Ectodermal cell (in vitro differentiated cells): ENCODE measurements at regions not wholly inside any gene's neighbourhood (a gene's known extent, or its start where the extent isn't known, plus 50 kb on each side); places are given as distances from the start of the nearest gene placed in this dataset.
"Not testable (repeated sequence)": the region's sequence is repeated elsewhere in the genome, so short reads cannot be mapped to it uniquely, and the experiment has no call there.

Experiments
- H3K27ac ChIP-seq: 2 replicates; pipeline ENCODE4 v1.7.0; 2013; ENCODE audit warnings: mild to moderate bottlenecking, low read depth, low read length; ENCODE audit not compliant: insufficient read depth, poor library complexity, severe bottlenecking
- H3K27me3 ChIP-seq: 2 replicates; pipeline ENCODE4 v1.7.0; 2013; ENCODE audit warnings: mild to moderate bottlenecking, low read length; ENCODE audit not compliant: insufficient read depth, control insufficient read depth, poor library complexity, severe bottlenecking
- H3K36me3 ChIP-seq: one replicate; pipeline ENCODE4 v1.7.0; 2013; ENCODE audit warnings: low read length; ENCODE audit not compliant: control insufficient read depth, insufficient read depth
- H3K4me1 ChIP-seq: one replicate; pipeline ENCODE4 v1.7.0; 2013; ENCODE audit warnings: low read length; ENCODE audit not compliant: control insufficient read depth, insufficient read depth
- H3K4me3 ChIP-seq: 2 replicates; pipeline ENCODE4 v1.7.0; 2013; ENCODE audit warnings: low read depth, low read length, control low read depth; ENCODE audit not compliant: insufficient read depth
- H3K9me3 ChIP-seq: 2 replicates; pipeline ENCODE4 v1.7.0; 2013; ENCODE audit warnings: mild to moderate bottlenecking, low read length, moderate library complexity; ENCODE audit not compliant: control insufficient read depth
- WGBS, 2 experiments: methylation state at CpG; one replicate each; pipeline ENCODE4 v1.1.7; 2013; ENCODE audit warnings: missing lambda C conversion rate in 2 of 2; 5-methylcytosine and 5-hydroxymethylcytosine counted together

DNA sequence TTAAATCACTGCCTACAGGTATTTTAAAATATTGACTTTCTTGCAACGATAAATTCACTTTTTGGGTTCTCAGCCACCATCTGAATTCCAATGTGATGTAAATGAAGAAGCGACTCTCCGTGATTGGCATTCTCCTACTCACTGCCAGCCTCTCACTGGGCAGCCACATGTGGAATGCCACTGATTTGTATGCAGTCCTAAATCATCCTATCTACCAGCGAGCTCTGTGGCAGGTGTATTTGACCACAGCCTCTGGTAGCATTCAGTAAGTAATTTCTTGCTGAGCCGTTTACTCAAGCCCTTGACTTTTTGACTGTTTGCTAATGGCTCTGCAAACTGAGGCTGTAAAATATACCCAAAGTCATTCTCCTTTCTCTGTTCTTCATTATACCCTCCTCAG, 559.0 kb upstream of the SLC10A2 start:
- H3K27ac ChIP-seq = no peak overlapping the region
- H3K4me3 ChIP-seq = no peak overlapping the region
- no peaks in the 10 kb centered on the region for H3K9me3 ChIP-seq
- H3K4me1 ChIP-seq = no peaks in the 10 kb centered on the region
- H3K27me3 ChIP-seq = no peaks in the 10 kb centered on the region
- no peaks in the 10 kb centered on the region for H3K36me3 ChIP-seq
- WGBS, 2 experiments = 82 to 89% methylated on average over 5 of the region's 5 CpGs

DNA sequence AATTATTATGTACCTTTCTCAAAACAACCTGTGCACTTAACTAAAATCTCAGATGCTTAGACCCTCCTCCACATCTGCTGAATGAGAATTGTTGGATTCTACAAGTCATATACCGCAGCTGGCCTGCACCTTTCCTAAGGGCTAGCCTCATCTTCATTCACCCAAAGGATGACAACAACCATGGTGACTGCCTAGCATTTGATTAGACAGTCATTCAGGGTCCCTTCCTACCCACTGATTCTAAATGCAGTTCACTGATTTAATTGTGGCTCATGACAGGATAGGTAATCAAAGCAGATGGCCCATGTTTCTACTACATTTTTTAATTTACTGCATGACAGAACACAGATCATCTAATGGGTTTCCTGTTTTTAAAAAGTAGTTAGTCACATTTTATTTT, 551.9 kb upstream of the SLC10A2 start:
- no peaks in the 10 kb centered on the region for H3K36me3 ChIP-seq
- no peaks in the 10 kb centered on the region for H3K27me3 ChIP-seq
- no peak overlapping the region for H3K4me3 ChIP-seq
- H3K9me3 ChIP-seq = no peaks in the 10 kb centered on the region
- H3K27ac ChIP-seq = no peak overlapping the region
- H3K4me1 ChIP-seq = no peaks in the 10 kb centered on the region
- 95 to 100% methylated on average over 1 of the region's 1 CpG for WGBS, 2 experiments

GRCh38 chr13:103615771-103616170, 549.6 kb upstream of the SLC10A2 start:
- Histone ChIP-seq H3K4me3 (no peak overlapping the region), H3K36me3 (no peaks in the 10 kb centered on the region), H3K9me3 (no peaks in the 10 kb centered on the region), H3K4me1 (no peaks in the 10 kb centered on the region), H3K27ac (no peak overlapping the region), H3K27me3 (no peaks in the 10 kb centered on the region)
- 95 to 97% methylated on average over 4 of the region's 4 CpGs for WGBS, 2 experiments

GRCh38 chr13:103614761-103615160, 548.5 kb upstream of the SLC10A2 start:
- H3K9me3 ChIP-seq = no peaks in the 10 kb centered on the region
- H3K27me3 ChIP-seq = no peaks in the 10 kb centered on the region
- H3K4me1 ChIP-seq = no peaks in the 10 kb centered on the region
- no peak overlapping the region for H3K27ac ChIP-seq
- no peaks in the 10 kb centered on the region for H3K36me3 ChIP-seq
- H3K4me3 ChIP-seq = no peak overlapping the region

DNA sequence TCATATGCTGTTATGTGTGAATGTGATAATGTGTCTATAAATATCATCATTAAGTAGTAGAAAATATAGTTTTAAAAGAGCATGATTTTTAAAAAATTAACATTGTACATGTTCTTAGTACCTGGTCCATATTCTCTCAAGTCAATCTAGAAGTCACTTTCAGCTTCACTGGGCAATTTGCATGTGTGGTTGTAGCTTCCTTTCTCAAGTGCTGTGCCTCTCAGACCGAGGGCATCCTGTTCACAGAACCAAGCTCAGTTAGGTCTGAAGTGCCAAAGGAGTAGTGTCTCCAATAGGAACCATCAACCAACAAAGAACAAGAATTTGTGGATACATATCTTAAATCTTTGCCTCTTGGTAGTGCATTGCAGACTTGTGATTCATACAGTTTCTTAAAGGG, 541.8 kb upstream of the SLC10A2 start:
- no peaks in the 10 kb centered on the region for H3K36me3 ChIP-seq
- 86 to 95% methylated on average over 1 of the region's 1 CpG for WGBS, 2 experiments
- no peaks in the 10 kb centered on the region for H3K9me3 ChIP-seq
- H3K4me3 ChIP-seq = no peak overlapping the region
- no peaks in the 10 kb centered on the region for H3K4me1 ChIP-seq
- H3K27me3 ChIP-seq = no peaks in the 10 kb centered on the region
- no peak overlapping the region for H3K27ac ChIP-seq

GRCh38 chr13:103605546-103606326, 539.5 kb upstream of the SLC10A2 start:
- WGBS, 2 experiments = 95 to 97% methylated on average over 15 of the region's 16 CpGs

GRCh38 chr13:103599870-103600269, 533.7 kb upstream of the SLC10A2 start:
- WGBS, 2 experiments = 92 to 93% methylated on average over 26 of the region's 26 CpGs
- H3K9me3 ChIP-seq = not testable (repeated sequence)

More at GRCh38 chr13:103605546-103606326, 539.5 kb upstream of the SLC10A2 start:
- Histone ChIP-seq H3K9me3 (no peaks in the 10 kb centered on the region), H3K36me3 (no peaks in the 10 kb centered on the region), H3K27me3 (no peaks in the 10 kb centered on the region), H3K4me3 (no peak overlapping the region), H3K4me1 (no peaks in the 10 kb centered on the region), H3K27ac (no peak overlapping the region)

GRCh38 chr13:103598671-103599070, 532.5 kb upstream of the SLC10A2 start:
- Histone ChIP-seq H3K9me3 (no peaks in the 10 kb centered on the region), H3K4me3 (no peak overlapping the region), H3K36me3 (no peaks in the 10 kb centered on the region), H3K4me1 (no peaks in the 10 kb centered on the region), H3K27me3 (no peaks in the 10 kb centered on the region), H3K27ac (no peak overlapping the region)

More at GRCh38 chr13:103599870-103600269, 533.7 kb upstream of the SLC10A2 start:
- not testable (repeated sequence) for H3K4me1 ChIP-seq, H3K4me3 ChIP-seq, H3K27me3 ChIP-seq, H3K36me3 ChIP-seq, H3K27ac ChIP-seq

- H3K9me3 ChIP-seq = no peaks in the 10 kb centered on the region
- H3K36me3 ChIP-seq = no peaks in the 10 kb centered on the region
- WGBS, 2 experiments = 95 to 96% methylated on average over 4 of the region's 4 CpGs
- no peak overlapping the region for H3K4me3 ChIP-seq
- H3K27me3 ChIP-seq = no peaks in the 10 kb centered on the region
- H3K27ac ChIP-seq = no peak overlapping the region
- no peaks in the 10 kb centered on the region for H3K4me1 ChIP-seq
Observed at GRCh38 chr13:103573446-103573845, 507.2 kb upstream of the SLC10A2 start.

DNA sequence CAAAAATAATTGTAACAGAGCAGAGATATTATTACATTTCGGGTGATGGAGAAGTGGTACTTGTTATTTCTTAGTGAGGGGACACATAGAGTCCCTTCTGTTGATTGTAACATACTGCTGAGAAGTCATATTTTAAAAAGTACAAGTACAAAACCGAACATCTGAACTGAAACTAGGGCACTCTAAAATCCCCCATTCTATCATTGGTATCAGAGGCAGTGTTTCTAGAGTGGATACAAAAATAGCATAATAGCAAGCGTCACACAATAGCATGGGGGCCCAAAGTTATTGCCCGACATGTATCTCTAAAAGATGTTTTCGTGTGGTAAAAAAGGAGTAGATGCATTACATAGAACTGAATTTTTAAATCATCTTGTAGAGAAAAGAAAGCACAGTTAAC, 502.1 kb upstream of the SLC10A2 start:
- WGBS, 2 experiments = 91 to 96% methylated on average over 4 to 5 of the region's 5 CpGs
- Histone ChIP-seq H3K4me1 (no peaks in the 10 kb centered on the region), H3K27me3 (no peaks in the 10 kb centered on the region)

DNA sequence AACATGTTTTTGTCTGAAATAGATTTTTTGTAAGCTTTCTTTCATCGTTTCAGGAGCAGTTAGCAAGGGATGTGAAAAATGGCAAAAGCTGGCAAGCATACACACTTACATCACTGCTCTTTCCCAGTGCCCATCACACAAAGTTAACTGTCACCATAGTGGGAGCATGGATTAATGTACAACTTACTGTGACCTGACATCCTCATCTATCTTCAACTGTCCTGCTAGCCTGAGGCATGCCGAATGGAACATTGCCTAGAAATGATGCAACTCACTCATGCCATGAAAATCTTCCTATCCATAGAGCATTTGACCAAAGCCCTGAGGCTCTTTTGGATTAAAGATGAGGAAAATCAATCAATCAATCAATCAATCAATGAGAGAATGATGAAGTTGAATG, 491.7 kb upstream of the SLC10A2 start:
- H3K4me1 ChIP-seq = no peaks in the 10 kb centered on the region
- H3K27ac ChIP-seq = no peak overlapping the region
- 95 to 100% methylated on average over 2 of the region's 2 CpGs for WGBS, 2 experiments
- no peaks in the 10 kb centered on the region for H3K27me3 ChIP-seq
- no peaks in the 10 kb centered on the region for H3K36me3 ChIP-seq
- H3K4me3 ChIP-seq = no peak overlapping the region
- no peaks in the 10 kb centered on the region for H3K9me3 ChIP-seq

More for the DNA sequence above, 502.1 kb upstream of the SLC10A2 start:
- Histone ChIP-seq H3K4me3 (no peak overlapping the region), H3K9me3 (no peaks in the 10 kb centered on the region), H3K36me3 (no peaks in the 10 kb centered on the region), H3K27ac (no peak overlapping the region)
